22Rv1 (cell line): ENCODE measurements at regions not wholly inside any gene's neighbourhood (a gene's known extent, or its start where the extent isn't known, plus 50 kb on each side); places are given as distances from the start of the nearest gene placed in this dataset.
"Not testable (repeated sequence)": the region's sequence is repeated elsewhere in the genome, so short reads cannot be mapped to it uniquely, and the experiment has no call there.

Source experiments
- H3K27ac ChIP-seq: fragments of 450-650 bp; 2 replicates; pipeline ENCODE4 v1.5.1; 2017
- ZFX ChIP-seq: fragments of 450-650 bp; IDR thresholded peaks from 2 replicates; pipeline ENCODE4 v1.6.1; 2017; ENCODE audit warnings: antibody characterized with exemption, borderline replicate concordance
- TF ChIP-seq, protein P1 (sequence below): fragments of 450-650 bp; IDR thresholded peaks from 2 replicates; pipeline ENCODE4 v1.5.1; 2017; ENCODE audit warnings: mild to moderate bottlenecking

DNA sequence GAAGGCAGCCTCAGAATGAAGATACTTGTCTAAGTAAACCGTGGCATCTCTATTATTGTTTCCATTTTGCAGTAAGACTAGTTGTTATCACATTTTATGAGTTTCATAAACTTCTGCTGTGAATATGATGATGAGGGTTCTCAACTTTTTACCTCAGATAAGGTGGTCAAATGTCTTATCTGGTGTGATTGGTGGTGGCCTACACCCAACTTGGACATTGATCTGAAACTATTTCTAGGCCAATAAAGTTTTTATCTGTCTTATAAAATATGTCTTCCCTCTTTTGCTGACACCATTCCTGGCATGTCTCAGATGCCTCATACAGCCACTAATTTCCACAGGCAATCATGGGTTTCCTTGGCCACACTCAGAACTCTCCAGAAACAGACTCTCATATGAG is 480.3 kb upstream of the NR3C2 start:
- TF ChIP-seq ZFX: no peak
- TF ChIP-seq, protein P1, sequence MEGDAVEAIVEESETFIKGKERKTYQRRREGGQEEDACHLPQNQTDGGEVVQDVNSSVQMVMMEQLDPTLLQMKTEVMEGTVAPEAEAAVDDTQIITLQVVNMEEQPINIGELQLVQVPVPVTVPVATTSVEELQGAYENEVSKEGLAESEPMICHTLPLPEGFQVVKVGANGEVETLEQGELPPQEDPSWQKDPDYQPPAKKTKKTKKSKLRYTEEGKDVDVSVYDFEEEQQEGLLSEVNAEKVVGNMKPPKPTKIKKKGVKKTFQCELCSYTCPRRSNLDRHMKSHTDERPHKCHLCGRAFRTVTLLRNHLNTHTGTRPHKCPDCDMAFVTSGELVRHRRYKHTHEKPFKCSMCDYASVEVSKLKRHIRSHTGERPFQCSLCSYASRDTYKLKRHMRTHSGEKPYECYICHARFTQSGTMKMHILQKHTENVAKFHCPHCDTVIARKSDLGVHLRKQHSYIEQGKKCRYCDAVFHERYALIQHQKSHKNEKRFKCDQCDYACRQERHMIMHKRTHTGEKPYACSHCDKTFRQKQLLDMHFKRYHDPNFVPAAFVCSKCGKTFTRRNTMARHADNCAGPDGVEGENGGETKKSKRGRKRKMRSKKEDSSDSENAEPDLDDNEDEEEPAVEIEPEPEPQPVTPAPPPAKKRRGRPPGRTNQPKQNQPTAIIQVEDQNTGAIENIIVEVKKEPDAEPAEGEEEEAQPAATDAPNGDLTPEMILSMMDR: no peak

DNA sequence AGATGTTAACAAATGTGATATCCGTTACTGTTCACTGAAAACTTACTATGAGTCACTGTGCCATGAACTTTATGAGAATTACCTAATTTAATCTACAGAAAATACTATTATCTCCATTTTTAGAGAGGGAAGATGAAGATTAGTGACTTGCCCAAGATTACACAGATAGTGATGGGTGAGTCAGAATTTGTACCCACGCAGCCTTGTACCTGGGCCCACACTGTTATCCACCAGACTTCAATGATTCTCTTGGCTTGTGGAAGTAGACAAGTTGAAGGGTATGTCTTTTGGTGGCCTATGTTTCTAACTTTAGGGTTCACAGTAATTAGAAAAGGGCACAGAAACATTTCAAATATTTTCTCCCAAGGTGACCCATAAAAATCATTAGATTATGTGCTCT is 472.5 kb upstream of the NR3C2 start:
- no peak overlapping the region for H3K27ac ChIP-seq
- TF ChIP-seq, protein P1: no peak
- no peak for TF ChIP-seq ZFX

More for the DNA sequence above, 480.3 kb upstream of the NR3C2 start:
- H3K27ac ChIP-seq: no peak overlapping the region

DNA sequence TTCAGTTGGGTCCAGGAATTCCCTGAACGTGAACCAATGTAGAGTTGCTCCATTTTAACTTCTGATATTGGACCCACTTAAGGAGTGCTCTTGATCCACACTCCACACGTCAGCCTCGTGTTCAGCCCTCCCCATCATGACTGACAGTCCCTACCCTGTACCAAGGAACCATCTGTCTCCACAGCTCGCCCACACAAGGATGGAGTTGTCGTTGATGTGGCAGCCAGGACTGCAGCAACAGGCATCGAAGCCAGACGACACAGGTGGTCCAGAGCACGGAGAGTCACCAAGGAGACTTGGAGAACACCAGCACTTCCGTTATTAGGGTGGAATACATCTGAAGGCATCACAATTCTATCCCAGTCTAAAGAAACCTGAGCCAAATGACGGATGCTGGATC is 472.1 kb upstream of the NR3C2 start:
- TF ChIP-seq ZFX: no peak
- TF ChIP-seq, protein P1: no peak

DNA sequence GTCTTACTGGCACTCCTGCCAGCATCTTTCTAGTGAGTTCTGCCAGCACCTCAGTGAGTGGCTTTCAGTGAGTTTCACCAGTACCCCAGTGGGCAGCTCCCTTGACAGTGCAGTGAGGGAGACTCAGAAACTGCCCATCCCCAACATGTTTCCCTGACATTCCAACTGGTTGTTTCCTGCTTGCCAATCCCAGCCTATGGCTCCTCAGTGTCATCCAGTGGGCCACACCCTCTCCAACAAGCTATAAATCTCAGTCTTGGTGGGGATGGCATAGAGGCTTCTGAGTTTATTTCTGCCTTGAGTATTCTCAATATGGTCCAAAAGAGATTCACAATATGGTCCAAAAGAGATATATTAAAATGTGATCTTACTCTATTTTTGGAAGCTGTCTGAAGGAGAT is 461.2 kb upstream of the NR3C2 start:
- TF ChIP-seq ZFX: no peak
- TF ChIP-seq, protein P1: no peak

More for the DNA sequence above, 472.1 kb upstream of the NR3C2 start:
- no peak overlapping the region for H3K27ac ChIP-seq

DNA sequence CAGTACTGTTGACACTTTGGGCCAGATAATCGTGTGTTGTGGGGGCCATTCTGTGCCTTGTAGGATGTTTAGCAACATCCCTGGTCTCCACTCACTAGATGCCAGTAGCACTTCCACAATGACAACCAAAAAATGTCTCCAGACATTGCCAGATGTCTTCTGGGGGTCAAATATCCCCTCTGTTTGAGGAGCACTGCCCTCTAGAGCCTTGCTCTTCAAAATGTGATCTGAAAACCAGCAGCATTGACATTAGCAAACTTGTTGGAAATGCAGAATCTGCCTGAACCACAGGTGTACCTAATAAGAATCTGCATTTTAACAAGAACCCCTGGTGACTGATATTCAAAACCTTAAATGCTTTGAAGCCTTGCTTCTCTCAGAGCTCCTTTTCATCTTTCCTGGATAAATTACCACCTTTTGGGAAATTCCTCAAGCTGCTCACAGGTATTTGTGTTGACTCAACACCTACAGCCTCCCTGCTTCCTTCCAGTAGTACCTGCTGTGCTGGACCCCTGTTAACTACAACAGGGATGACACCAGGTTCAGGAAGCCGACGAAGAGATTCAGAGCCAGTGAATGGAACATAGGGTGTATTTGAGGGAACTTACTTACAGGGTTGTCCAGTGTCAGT is 459.0 kb upstream of the NR3C2 start:
- no peak for TF ChIP-seq ZFX
- TF ChIP-seq, protein P1: no peak
- H3K27ac ChIP-seq: no peak overlapping the region

More for the DNA sequence above, 461.2 kb upstream of the NR3C2 start:
- H3K27ac ChIP-seq: no peak overlapping the region

DNA sequence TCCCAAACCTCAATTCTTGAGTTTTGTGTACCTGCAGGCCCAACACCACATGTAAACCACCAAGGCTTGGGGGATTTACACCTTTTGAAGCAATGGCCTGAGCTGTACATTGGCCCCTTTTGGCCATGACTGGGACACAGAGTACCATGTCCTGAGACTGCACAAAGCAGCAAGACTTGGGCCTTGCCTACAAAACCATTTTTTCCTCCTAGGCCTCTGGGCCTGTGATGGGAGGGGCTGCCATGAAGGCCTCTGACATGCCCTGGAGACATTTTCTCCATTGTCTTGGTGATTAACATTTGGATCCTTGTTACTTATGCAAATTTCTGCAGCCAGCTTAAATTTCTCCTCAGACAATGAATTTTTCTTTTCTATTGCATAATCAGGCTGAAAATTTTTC is 455.9 kb upstream of the NR3C2 start:
- not testable (repeated sequence) for H3K27ac ChIP-seq

DNA sequence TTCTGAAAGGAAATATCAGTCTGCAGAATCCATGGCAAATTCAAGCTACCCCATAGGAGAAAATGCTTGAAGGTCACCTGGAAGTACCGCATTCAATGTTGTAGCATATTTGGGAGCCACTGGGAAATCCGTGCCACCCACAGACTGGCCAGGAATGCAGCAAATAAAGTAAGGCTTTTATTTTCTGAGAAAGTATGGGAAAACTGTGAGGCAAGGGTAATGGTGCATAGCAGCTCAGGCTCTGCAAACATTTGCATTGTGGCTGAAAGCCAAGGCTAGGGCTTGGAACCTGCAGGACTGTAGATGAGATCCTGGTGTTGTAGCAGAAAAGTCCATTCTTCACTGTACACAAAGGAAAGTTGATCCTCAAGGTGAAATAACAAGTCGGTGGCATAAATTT is 450.9 kb upstream of the NR3C2 start:
- no peak for TF ChIP-seq ZFX
- TF ChIP-seq, protein P1: no peak
- H3K27ac ChIP-seq: no peak overlapping the region

DNA sequence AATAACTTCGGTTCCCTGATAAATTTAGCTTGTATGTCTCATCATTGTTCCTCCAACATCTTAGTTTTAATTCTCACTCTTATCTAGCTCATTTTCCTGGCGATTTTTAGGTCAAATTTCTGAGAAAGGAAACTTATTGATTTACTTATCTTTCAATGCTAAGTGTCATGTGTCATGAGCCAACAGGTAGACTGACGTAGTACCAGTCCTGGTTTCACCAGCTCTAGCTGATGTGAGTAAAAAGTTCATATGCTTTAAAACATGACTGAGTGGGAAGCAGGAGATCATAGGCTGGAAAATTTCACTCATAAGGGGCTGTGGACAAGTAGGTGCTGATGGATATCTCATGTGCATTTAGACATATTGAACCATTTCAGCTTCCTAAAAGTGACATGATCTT is 441.7 kb upstream of the NR3C2 start:
- no peak for TF ChIP-seq ZFX
- no peak overlapping the region for H3K27ac ChIP-seq
